DLD1 (cell line): ENCODE measurements at regions not wholly inside any gene's neighbourhood (a gene's known extent, or its start where the extent isn't known, plus 50 kb on each side); places are given as distances from the start of the nearest gene placed in this dataset.

ENCODE experiments used
- in situ Hi-C: cut with HindIII; loops from 2 replicates; pipeline ENCODE4 v1.10.0; 2017; ENCODE audit warnings: low sequenced_read_pairs

- in situ Hi-C loops: no loop called here
Measured at GRCh38 chr3:25125201-25125600, 302.9 kb upstream of the RARB start.

- in situ Hi-C loops: no loop called here
Measured at GRCh38 chr3:25128735-25129134, 299.3 kb upstream of the RARB start.

GRCh38 chr3:25130724-25131520 lies 297.1 kb upstream of the RARB start:
- in situ Hi-C loops: no loop called here

GRCh38 chr3:25133588-25133987 lies 294.5 kb upstream of the RARB start:
- in situ Hi-C loops: no loop called here

- in situ Hi-C loops: no loop called here
Measured at GRCh38 chr3:25137606-25138005, 290.5 kb upstream of the RARB start.

- in situ Hi-C loops: no loop called here
Measured at GRCh38 chr3:25139267-25139666, 288.8 kb upstream of the RARB start.

GRCh38 chr3:25142609-25143355 lies 285.3 kb upstream of the RARB start:
- in situ Hi-C loops: no loop called here

GRCh38 chr3:25143356-25144025 lies 284.6 kb upstream of the RARB start:
- in situ Hi-C loops: no loop called here

GRCh38 chr3:25144430-25144829 lies 283.6 kb upstream of the RARB start:
- in situ Hi-C loops: no loop called here

- in situ Hi-C loops: no loop called here
Measured at GRCh38 chr3:25145176-25145575, 282.9 kb upstream of the RARB start.

GRCh38 chr3:25150199-25150598 lies 277.9 kb upstream of the RARB start:
- in situ Hi-C loops: no loop called here

GRCh38 chr3:25151281-25151902 lies 276.7 kb upstream of the RARB start:
- in situ Hi-C loops: no loop called here

- in situ Hi-C loops: no loop called here
Measured at GRCh38 chr3:25151903-25152295, 276.2 kb upstream of the RARB start.

- in situ Hi-C loops: no loop called here
Measured at GRCh38 chr3:25153136-25153535, 274.9 kb upstream of the RARB start.

GRCh38 chr3:25153561-25153960 lies 274.5 kb upstream of the RARB start:
- in situ Hi-C loops: no loop called here

GRCh38 chr3:25155652-25156471 lies 272.2 kb upstream of the RARB start:
- in situ Hi-C loops: no loop called here

GRCh38 chr3:25156626-25157025 lies 271.4 kb upstream of the RARB start:
- in situ Hi-C loops: no loop called here

- in situ Hi-C loops: no loop called here
Measured at GRCh38 chr3:25165306-25165705, 262.8 kb upstream of the RARB start.

- in situ Hi-C loops: no loop called here
Measured at GRCh38 chr3:25166016-25166415, 262.0 kb upstream of the RARB start.

- in situ Hi-C loops: no loop called here
Measured at GRCh38 chr3:25169151-25169550, 258.9 kb upstream of the RARB start.
